Endothelial cell of umbilical vein (primary cell): ENCODE measurements at regions not wholly inside any gene's neighbourhood (a gene's known extent, or its start where the extent isn't known, plus 50 kb on each side); places are given as distances from the start of the nearest gene placed in this dataset.

Experiments
- CTCF ChIP-seq, 2 donors: IDR thresholded peaks; 1 replicate in 1 of 2; 2 replicates in 1 of 2; pipeline ENCODE4 v1.5.1; 2011; ENCODE audit warnings: low read length in 2 of 2, mild to moderate bottlenecking in 2 of 2, moderate library complexity in 2 of 2, control low read depth in 1 of 2, inconsistent platforms in 1 of 2, low read depth in 1 of 2; ENCODE audit not compliant: insufficient read depth in 1 of 2; ENCODE audit errors: extremely low read depth in 1 of 2
- EZH2 ChIP-seq: IDR thresholded peaks from 2 replicates; pipeline ENCODE4 v1.6.1; 2012; ENCODE audit warnings: borderline replicate concordance, low read depth, mild to moderate bottlenecking, moderate library complexity, low read length, inconsistent platforms; ENCODE audit not compliant: severe bottlenecking
- FOS ChIP-seq: IDR thresholded peaks from 2 replicates; pipeline ENCODE4 v1.6.1; 2011; ENCODE audit warnings: mild to moderate bottlenecking, low read length, moderate library complexity, borderline replicate concordance; ENCODE audit not compliant: insufficient read depth
- JUN ChIP-seq: IDR thresholded peaks from 2 replicates; pipeline ENCODE4 v1.6.1; 2011; ENCODE audit warnings: borderline replicate concordance, low read depth; ENCODE audit not compliant: insufficient read length, insufficient read depth
- MAX ChIP-seq: IDR thresholded peaks from 2 replicates; pipeline ENCODE4 v1.6.1; 2011; ENCODE audit not compliant: insufficient read depth, insufficient read length
- POLR2A ChIP-seq: IDR thresholded peaks from 2 replicates; pipeline ENCODE4 v1.6.1; 2012; ENCODE audit warnings: low read depth, mild to moderate bottlenecking, control low read depth, low read length
- POLR2AphosphoS5 ChIP-seq: IDR thresholded peaks from 2 replicates; pipeline ENCODE4 v1.6.1; 2012; ENCODE audit warnings: low read depth, mild to moderate bottlenecking, control low read depth, low read length, moderate library complexity; ENCODE audit not compliant: insufficient read depth

- TF ChIP-seq POLR2A (no peak), CTCF (IDR thresholded peaks at IDR 0.05; ENCODE audit: extremely low read depth in 1 of 2, insufficient read depth in 1 of 2, low read depth in 1 of 2, low read length in 2 of 2) (no peak), EZH2 (no peak), POLR2AphosphoS5 (no peak), MAX (no peak), JUN (no peak), FOS (no peak)
Measured at GRCh38 chr4:56272927-56273326, 114.4 kb downstream of the AASDH start.
